Stimulated activated CD8-positive, alpha-beta memory T cell treated with anti-CD3 and anti-CD28 coated beads, Interleukin-4, amount 100 ng/mL, for 1 hour (primary cell): ENCODE measurements at regions not wholly inside any gene's neighbourhood (a gene's known extent, or its start where the extent isn't known, plus 50 kb on each side); places are given as distances from the start of the nearest gene placed in this dataset.

Experiments
- DNase-seq, 2 donors: peaks; one replicate each; pipeline ENCODE4 v3.0.0-alpha.2; 2020; ENCODE audit warnings: low read depth in 2 of 2, low spot score in 1 of 2

- no peak for DNase-seq
Observed at GRCh38 chr1:185373813-185374529, 56.9 kb upstream of the IVNS1ABP start.

DNA sequence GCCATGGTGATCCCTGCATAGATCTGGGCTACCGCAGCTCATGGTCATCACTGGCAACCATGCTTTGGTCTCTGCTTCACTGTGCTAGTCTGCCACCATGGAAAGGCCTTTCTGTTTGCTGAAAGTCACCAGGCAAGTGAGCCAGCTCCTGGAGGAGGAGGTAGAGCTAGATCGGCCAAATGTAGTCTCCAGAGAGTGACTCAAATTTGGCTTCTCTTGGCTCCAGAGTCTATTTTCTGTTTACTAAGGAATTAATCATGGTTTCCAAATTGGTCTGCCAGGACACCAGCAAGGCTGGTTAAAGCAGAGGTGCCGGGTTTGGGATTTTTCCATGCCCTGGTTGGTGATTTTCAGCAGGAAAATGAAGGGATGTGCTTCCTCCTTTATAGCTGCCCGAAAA, 52.7 kb upstream of the IVNS1ABP start:
- DNase-seq = no peak

DNA sequence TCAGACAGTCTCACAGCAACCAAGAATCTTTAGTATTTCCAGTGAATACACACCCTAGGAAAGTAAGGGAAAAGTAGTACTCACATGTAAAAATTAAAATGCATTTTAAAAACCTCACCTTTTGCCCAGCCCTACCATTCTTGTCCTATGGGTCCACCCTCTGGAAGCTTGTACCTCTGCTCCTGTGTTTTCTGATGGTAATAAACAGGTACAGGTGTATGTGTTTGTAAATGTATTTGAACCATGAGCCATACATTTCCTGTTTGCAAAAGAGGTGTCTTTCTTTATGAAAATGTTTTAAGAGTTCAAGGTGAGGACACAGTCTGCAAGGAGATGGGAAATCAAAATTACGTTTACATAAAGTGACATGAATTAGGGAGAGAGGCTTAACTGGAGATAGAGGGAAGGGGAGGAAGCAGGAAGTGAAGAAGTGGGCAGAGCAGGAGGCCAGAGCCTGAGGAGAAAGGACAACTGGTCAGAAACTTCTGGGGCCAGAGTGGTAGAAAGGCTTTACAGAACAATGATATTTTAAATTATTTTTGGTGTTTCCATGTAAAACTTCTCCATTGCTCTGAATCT, 52.0 kb upstream of the IVNS1ABP start:
- no peak for DNase-seq

- DNase-seq = no peak
Observed at GRCh38 chr1:185368313-185368855, 51.3 kb upstream of the IVNS1ABP start.

- DNase-seq = no peak
Observed at GRCh38 chr1:185367218-185367617, 50.2 kb upstream of the IVNS1ABP start.
